Endothelial cell of umbilical vein (primary cell): ENCODE measurements at regions not wholly inside any gene's neighbourhood (a gene's known extent, or its start where the extent isn't known, plus 50 kb on each side); places are given as distances from the start of the nearest gene placed in this dataset.

ENCODE experiments used
- BruUV-seq: library from RNA; stranded (reverse); fragments of 400-500 nt; replicated peaks from 2 replicates; lab custom pipeline; 2021; lab: Mats Ljungman, UMichigan
- CTCF ChIA-PET: fragments of 300-600, 350-600 bp; sonication (Branson Sonifier 250); formaldehyde crosslinking; loops from one replicate; lab custom pipeline; 2021; ENCODE audit warnings: antibody characterized with exemption, inconsistent platforms; lab: Charles Lee
- POLR2A ChIA-PET: fragments of 300-600, 350-600 bp; sonication (Branson Sonifier 250); formaldehyde crosslinking; loops from one replicate; lab custom pipeline; 2021; ENCODE audit warnings: antibody characterized with exemption, inconsistent platforms; lab: Charles Lee
- DNase-seq: peaks from one replicate; pipeline ENCODE4 v3.0.0-alpha.2; 2011; ENCODE audit warnings: low read depth, low spot score
- FAIRE-seq: peaks from 2 replicates; lab custom pipeline; 2011; peaks lifted over from hg19 to GRCh38; lab: Jason Lieb, UNC
- H2AFZ ChIP-seq: 2 replicates; pipeline ENCODE4 v1.6.0; 2012; ENCODE audit warnings: low read depth, low read length, control low read depth, inconsistent platforms
- H3K27ac ChIP-seq: 2 replicates; pipeline ENCODE4 v1.5.1; 2011; ENCODE audit warnings: low read depth, mild to moderate bottlenecking, control low read depth, low read length, moderate library complexity; ENCODE audit not compliant: insufficient read depth
- H3K27me3 ChIP-seq, 2 experiments: 2 replicates each; pipeline versions ENCODE4 v1.6.0 to v1.6.1; 2011; ENCODE audit warnings: low read length in 2 of 2, mixed read lengths in 1 of 2; ENCODE audit not compliant: control insufficient read depth in 2 of 2, insufficient read depth in 2 of 2
- H3K36me3 ChIP-seq, 2 experiments: 2 replicates in 1 of 2; 3 replicates in 1 of 2; pipeline ENCODE4 v1.5.1; 2011; ENCODE audit warnings: low read length in 2 of 2, mild to moderate bottlenecking in 1 of 2, moderate library complexity in 1 of 2; ENCODE audit not compliant: control insufficient read depth in 2 of 2, insufficient read depth in 2 of 2; ENCODE audit errors: extremely low read depth in 1 of 2
- H3K4me1 ChIP-seq: 3 replicates; pipeline ENCODE4 v1.5.1; 2011; ENCODE audit warnings: mild to moderate bottlenecking, low read length; ENCODE audit not compliant: control insufficient read depth, insufficient read depth; ENCODE audit errors: extremely low read depth
- H3K4me2 ChIP-seq: 2 replicates; pipeline ENCODE4 v1.6.1; 2011; ENCODE audit warnings: low read length, control low read depth, mixed read lengths; ENCODE audit not compliant: insufficient read depth
- H3K4me3 ChIP-seq, 3 experiments: fragments of 200-600 bp in 1 of 3; sonication (generic), shearing (Covaris generic) in 1 of 3; replicated peaks in 1 of 3; 2 replicates each; pipeline ENCODE4 v1.5.1; 2011 to 2016; ENCODE audit warnings: control low read depth in 3 of 3, low read length in 3 of 3, mild to moderate bottlenecking in 2 of 3, inconsistent platforms in 1 of 3, low read depth in 1 of 3, moderate library complexity in 1 of 3; ENCODE audit not compliant: insufficient read depth in 1 of 3
- H3K79me2 ChIP-seq: 2 replicates; pipeline ENCODE4 v1.6.0; 2012; ENCODE audit warnings: low read length, inconsistent platforms; ENCODE audit not compliant: control insufficient read depth, insufficient read depth
- H3K9ac ChIP-seq: replicated peaks from 2 replicates; pipeline ENCODE3; 2011; ENCODE audit warnings: low read length, control low read depth; ENCODE audit not compliant: insufficient read depth; ENCODE audit errors: extremely low read depth
- H3K9me1 ChIP-seq: replicated peaks from 3 replicates; pipeline ENCODE4 v1.6.0; 2011; ENCODE audit warnings: mild to moderate bottlenecking, low read length; ENCODE audit not compliant: control insufficient read depth, insufficient read depth; ENCODE audit errors: extremely low read depth
- H3K9me3 ChIP-seq: replicated peaks from 2 replicates; pipeline ENCODE4 v1.5.1; 2012; ENCODE audit warnings: low read length, inconsistent platforms; ENCODE audit not compliant: control insufficient read depth, insufficient read depth
- H4K20me1 ChIP-seq: replicated peaks from 2 replicates; pipeline ENCODE3; 2011; ENCODE audit warnings: mild to moderate bottlenecking, low read length; ENCODE audit not compliant: control insufficient read depth, insufficient read depth; ENCODE audit errors: extremely low read depth
- EZH2 ChIP-seq: IDR thresholded peaks from 2 replicates; pipeline ENCODE4 v1.6.1; 2012; ENCODE audit warnings: borderline replicate concordance, low read depth, mild to moderate bottlenecking, moderate library complexity, low read length, inconsistent platforms; ENCODE audit not compliant: severe bottlenecking
- FOS ChIP-seq: IDR thresholded peaks from 2 replicates; pipeline ENCODE4 v1.6.1; 2011; ENCODE audit warnings: mild to moderate bottlenecking, low read length, moderate library complexity, borderline replicate concordance; ENCODE audit not compliant: insufficient read depth
- GATA2 ChIP-seq: IDR thresholded peaks from 2 replicates; pipeline ENCODE4 v1.7.0; 2011; ENCODE audit warnings: low read depth, mild to moderate bottlenecking, moderate library complexity, mixed read lengths, low read length; ENCODE audit not compliant: insufficient read length, insufficient read depth
- JUN ChIP-seq: IDR thresholded peaks from 2 replicates; pipeline ENCODE4 v1.6.1; 2011; ENCODE audit warnings: borderline replicate concordance, low read depth; ENCODE audit not compliant: insufficient read length, insufficient read depth
- MAX ChIP-seq: IDR thresholded peaks from 2 replicates; pipeline ENCODE4 v1.6.1; 2011; ENCODE audit not compliant: insufficient read depth, insufficient read length
- MYC ChIP-seq: IDR thresholded peaks from one replicate; pipeline ENCODE4 v1.6.1; 2011; ENCODE audit warnings: mild to moderate bottlenecking, low read depth, low read length
- POLR2A ChIP-seq: IDR thresholded peaks from 2 replicates; pipeline ENCODE4 v1.6.1; 2012; ENCODE audit warnings: low read depth, mild to moderate bottlenecking, control low read depth, low read length
- POLR2AphosphoS5 ChIP-seq: IDR thresholded peaks from 2 replicates; pipeline ENCODE4 v1.6.1; 2012; ENCODE audit warnings: low read depth, mild to moderate bottlenecking, control low read depth, low read length, moderate library complexity; ENCODE audit not compliant: insufficient read depth
- dilution Hi-C: fragments of 300-500 bp; cut with MboI; formaldehyde crosslinking; loops from one replicate; pipeline ENCODE4 v1.15.0; 2019; ENCODE audit warnings: low sequenced_read_pairs; ENCODE audit not compliant: extremely low pct_ligation_motif_present
- intact Hi-C: fragments of 100-400 bp; cut with micrococcal nuclease; formaldehyde crosslinking; loops from one replicate; pipeline ENCODE4 v1.10.0; 2022
- TF ChIP-seq, protein P1 (sequence below), 2 donors: IDR thresholded peaks; 1 replicate in 1 of 2; 2 replicates in 1 of 2; pipeline ENCODE4 v1.5.1; 2011; ENCODE audit warnings: low read length in 2 of 2, mild to moderate bottlenecking in 2 of 2, moderate library complexity in 2 of 2, control low read depth in 1 of 2, inconsistent platforms in 1 of 2, low read depth in 1 of 2; ENCODE audit not compliant: insufficient read depth in 1 of 2; ENCODE audit errors: extremely low read depth in 1 of 2

- no peaks in the 10 kb centered on the region for H4K20me1 ChIP-seq
- TF ChIP-seq, protein P1, sequence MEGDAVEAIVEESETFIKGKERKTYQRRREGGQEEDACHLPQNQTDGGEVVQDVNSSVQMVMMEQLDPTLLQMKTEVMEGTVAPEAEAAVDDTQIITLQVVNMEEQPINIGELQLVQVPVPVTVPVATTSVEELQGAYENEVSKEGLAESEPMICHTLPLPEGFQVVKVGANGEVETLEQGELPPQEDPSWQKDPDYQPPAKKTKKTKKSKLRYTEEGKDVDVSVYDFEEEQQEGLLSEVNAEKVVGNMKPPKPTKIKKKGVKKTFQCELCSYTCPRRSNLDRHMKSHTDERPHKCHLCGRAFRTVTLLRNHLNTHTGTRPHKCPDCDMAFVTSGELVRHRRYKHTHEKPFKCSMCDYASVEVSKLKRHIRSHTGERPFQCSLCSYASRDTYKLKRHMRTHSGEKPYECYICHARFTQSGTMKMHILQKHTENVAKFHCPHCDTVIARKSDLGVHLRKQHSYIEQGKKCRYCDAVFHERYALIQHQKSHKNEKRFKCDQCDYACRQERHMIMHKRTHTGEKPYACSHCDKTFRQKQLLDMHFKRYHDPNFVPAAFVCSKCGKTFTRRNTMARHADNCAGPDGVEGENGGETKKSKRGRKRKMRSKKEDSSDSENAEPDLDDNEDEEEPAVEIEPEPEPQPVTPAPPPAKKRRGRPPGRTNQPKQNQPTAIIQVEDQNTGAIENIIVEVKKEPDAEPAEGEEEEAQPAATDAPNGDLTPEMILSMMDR (IDR thresholded peaks at IDR 0.05; ENCODE audit: extremely low read depth in 1 of 2, insufficient read depth in 1 of 2, low read depth in 1 of 2, low read length in 2 of 2), result no peak
- no peak for TF ChIP-seq POLR2A
- no peak for TF ChIP-seq FOS
- TF ChIP-seq EZH2, result no peak
- no peak for TF ChIP-seq POLR2AphosphoS5
- no peak for TF ChIP-seq JUN
- no peak for TF ChIP-seq GATA2
- TF ChIP-seq MAX, result no peak
- no peak for TF ChIP-seq MYC
- no peak overlapping the region for H3K4me3 ChIP-seq
- no peak overlapping the region for H3K27ac ChIP-seq
- DNase-seq (no peak), FAIRE-seq (no peak)
- BruUV-seq, result no TSS peak
- H3K9ac ChIP-seq, result no peak overlapping the region
- no peaks in the 10 kb centered on the region for H3K9me1 ChIP-seq
- H2AFZ ChIP-seq, result no peak overlapping the region
- dilution Hi-C loops, result no loop called here
- no peaks in the 10 kb centered on the region for H3K79me2 ChIP-seq
- H3K4me1 ChIP-seq, result no peaks in the 10 kb centered on the region
- ChIA-PET POLR2A (no interaction called here), CTCF (no interaction called here)
- intact Hi-C loops, result no loop called here
- no peaks in the 10 kb centered on the region for H3K27me3 ChIP-seq
- H3K9me3 ChIP-seq, result no peaks in the 10 kb centered on the region
- H3K36me3 ChIP-seq, result no peaks in the 10 kb centered on the region
- H3K4me2 ChIP-seq, result no peak overlapping the region
These were observed 201.2 kb upstream of the RPL38 start for GRCh38 chr17:74002241-74002640.
